ENCODE measurements at regions not wholly inside any gene's neighbourhood (a gene's known extent, or its start where the extent isn't known, plus 50 kb on each side); places are given as distances from the start of the nearest gene placed in this dataset.

DNA sequence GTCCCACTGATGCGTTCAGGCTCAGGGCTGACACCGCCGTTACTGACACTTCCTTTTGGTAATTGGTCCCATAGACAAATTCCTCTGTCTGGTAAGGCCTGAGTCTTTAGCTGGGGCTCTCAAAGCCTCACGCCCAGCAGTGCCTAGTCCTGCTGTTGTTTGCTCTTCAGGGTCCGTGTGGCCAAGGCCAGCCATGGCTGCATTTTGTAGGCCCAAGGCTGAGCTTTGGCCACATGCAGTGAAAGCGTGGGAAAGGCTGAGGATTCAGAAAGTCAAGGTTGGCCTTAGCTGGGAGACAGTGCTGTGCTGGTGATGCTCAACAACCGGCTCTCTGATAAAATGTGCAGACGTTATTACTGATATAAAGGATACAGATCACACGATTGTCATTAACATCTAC is 63.5 kb upstream of the C1orf174 start:
- intact Hi-C loops (cut with DNase I), result no loop called here
- DNase-seq (ENCODE audit: extremely low spot score), result no peak
- Histone ChIP-seq H3K27ac (replicated peaks in 1 of 4) (no peak overlapping the region), H3K27me3 (peaks cover 0 to 23% (median 0%) of the 10 kb centered on the region in 4 donors), H3K36me3 (no peaks in the 10 kb centered on the region), H3K9me3 (peaks cover 0 to 6% (median under 1%) of the 10 kb centered on the region in 4 donors), H3K4me1 (no peaks in the 10 kb centered on the region), H3K4me3 (no peak overlapping the region)
- TF ChIP-seq POLR2A (IDR thresholded peaks at IDR 0.05; ENCODE audit: low read depth) (no peak), POLR2AphosphoS5 (IDR thresholded peaks at IDR 0.05) (no peak), EP300 (IDR thresholded peaks at IDR 0.05) (no peak)
- TF ChIP-seq, protein P1, sequence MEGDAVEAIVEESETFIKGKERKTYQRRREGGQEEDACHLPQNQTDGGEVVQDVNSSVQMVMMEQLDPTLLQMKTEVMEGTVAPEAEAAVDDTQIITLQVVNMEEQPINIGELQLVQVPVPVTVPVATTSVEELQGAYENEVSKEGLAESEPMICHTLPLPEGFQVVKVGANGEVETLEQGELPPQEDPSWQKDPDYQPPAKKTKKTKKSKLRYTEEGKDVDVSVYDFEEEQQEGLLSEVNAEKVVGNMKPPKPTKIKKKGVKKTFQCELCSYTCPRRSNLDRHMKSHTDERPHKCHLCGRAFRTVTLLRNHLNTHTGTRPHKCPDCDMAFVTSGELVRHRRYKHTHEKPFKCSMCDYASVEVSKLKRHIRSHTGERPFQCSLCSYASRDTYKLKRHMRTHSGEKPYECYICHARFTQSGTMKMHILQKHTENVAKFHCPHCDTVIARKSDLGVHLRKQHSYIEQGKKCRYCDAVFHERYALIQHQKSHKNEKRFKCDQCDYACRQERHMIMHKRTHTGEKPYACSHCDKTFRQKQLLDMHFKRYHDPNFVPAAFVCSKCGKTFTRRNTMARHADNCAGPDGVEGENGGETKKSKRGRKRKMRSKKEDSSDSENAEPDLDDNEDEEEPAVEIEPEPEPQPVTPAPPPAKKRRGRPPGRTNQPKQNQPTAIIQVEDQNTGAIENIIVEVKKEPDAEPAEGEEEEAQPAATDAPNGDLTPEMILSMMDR (IDR thresholded peaks at IDR 0.05), result no peak
- 72% methylated on average over 9 of the region's 9 CpGs for WGBS

DNA sequence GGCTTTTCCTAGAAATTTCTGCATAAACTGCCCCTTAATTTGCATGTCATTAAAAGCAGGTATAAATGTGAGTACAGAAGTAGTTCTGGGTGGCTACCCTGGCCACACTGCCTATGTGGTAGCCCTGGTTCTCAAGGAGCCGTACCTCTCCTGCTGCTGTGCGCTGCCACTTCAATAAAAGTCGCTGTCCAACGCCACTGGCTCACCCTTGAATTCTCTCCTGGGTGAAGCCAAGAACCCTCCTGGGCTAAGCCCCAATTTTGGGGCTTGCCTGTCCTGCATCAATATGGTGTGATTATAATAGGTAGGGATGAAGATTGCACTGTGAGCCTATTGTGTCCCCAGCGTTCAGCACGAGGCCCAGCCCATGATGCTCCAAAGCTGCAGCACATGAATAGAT is 65.6 kb upstream of the C1orf174 start:
- TF ChIP-seq POLR2A (IDR thresholded peaks at IDR 0.05; ENCODE audit: low read depth) (no peak), POLR2AphosphoS5 (IDR thresholded peaks at IDR 0.05) (no peak), EP300 (IDR thresholded peaks at IDR 0.05) (no peak)
- TF ChIP-seq, protein P1 (IDR thresholded peaks at IDR 0.05), result no peak
- Histone ChIP-seq H3K4me1 (no peaks in the 10 kb centered on the region), H3K9me3 (peaks cover 0 to 19% (median 8%) of the 10 kb centered on the region in 4 donors)

DNA sequence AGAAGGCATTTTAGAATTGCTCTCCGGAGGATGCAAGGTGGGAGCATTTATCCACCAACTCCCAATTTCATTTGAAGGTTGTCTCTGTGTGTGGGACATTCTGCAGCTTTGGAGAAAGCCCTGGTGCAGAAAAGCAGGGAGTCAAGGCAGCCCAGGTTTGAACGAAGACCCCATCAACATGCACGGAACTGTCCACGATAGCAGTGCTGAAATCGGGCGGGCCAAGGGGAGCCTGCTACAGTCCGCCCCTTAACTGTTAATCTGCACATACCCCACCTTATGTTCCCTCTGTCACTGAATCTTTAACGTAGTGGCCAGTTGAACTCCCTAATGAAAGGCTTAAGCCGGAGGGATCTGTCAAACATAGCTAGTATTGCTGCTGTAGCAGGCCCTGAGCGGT is 68.8 kb upstream of the C1orf174 start:
- Histone ChIP-seq H3K27me3 (peaks cover 0 to 58% (median 0%) of the 10 kb centered on the region in 4 donors), H3K4me1 (no peaks in the 10 kb centered on the region), H3K9me3 (peaks cover 0 to 19% (median 8%) of the 10 kb centered on the region in 4 donors), H3K36me3 (no peaks in the 10 kb centered on the region), H3K27ac (replicated peaks in 1 of 4) (no peak overlapping the region), H3K4me3 (no peak overlapping the region)
- no peak for DNase-seq (ENCODE audit: extremely low spot score)
- TF ChIP-seq EP300 (IDR thresholded peaks at IDR 0.05) (no peak), POLR2A (IDR thresholded peaks at IDR 0.05; ENCODE audit: low read depth) (no peak), POLR2AphosphoS5 (IDR thresholded peaks at IDR 0.05) (no peak)
- TF ChIP-seq, protein P1 (IDR thresholded peaks at IDR 0.05), result no peak
- 51% methylated on average over 9 of the region's 10 CpGs for WGBS
- intact Hi-C loops (cut with DNase I), result no loop called here

More for the DNA sequence above, 65.6 kb upstream of the C1orf174 start:
- Histone ChIP-seq H3K27me3 (peaks cover 0 to 42% (median 0%) of the 10 kb centered on the region in 4 donors), H3K27ac (replicated peaks in 1 of 4) (no peak overlapping the region), H3K4me3 (no peak overlapping the region), H3K36me3 (no peaks in the 10 kb centered on the region)
- no peak for DNase-seq (ENCODE audit: extremely low spot score)
- intact Hi-C loops (cut with DNase I), result no loop called here
- WGBS, result 100% methylated on average over 5 of the region's 6 CpGs

DNA sequence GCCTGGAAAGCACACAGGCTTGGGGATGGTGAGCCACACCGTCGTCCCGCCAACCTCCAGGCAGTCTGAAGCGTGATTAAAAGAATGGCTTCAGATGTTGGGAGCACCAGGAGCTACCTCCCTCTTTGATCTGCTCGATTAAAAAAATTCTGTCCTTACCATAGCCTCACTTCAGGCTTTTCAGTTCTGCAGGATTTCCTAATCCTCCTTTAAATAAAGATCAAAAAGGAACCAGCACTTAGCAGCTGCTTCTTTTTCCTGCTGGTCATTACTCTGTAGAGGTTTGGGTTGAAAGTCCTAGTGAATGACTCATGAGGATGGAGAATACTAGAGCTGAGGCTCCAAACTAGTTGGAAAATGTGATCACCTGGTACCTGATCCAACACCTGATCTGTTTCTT is 71.9 kb upstream of the C1orf174 start:
- WGBS, result 70% methylated on average over 5 of the region's 5 CpGs
- DNase-seq (ENCODE audit: extremely low spot score), result no peak
- intact Hi-C loops (cut with DNase I), result no loop called here
- no peaks in the 10 kb centered on the region for H3K4me1 ChIP-seq
- H3K9me3 ChIP-seq, result peaks cover 0 to 19% (median 8%) of the 10 kb centered on the region in 4 donors
- no peak overlapping the region for H3K27ac ChIP-seq (replicated peaks in 1 of 4)
- H3K27me3 ChIP-seq, result peaks cover 0 to 62% (median 0%) of the 10 kb centered on the region in 4 donors
- TF ChIP-seq, protein P1 (IDR thresholded peaks at IDR 0.05), result no peak
- TF ChIP-seq POLR2AphosphoS5 (IDR thresholded peaks at IDR 0.05) (no peak), EP300 (IDR thresholded peaks at IDR 0.05) (no peak), POLR2A (IDR thresholded peaks at IDR 0.05; ENCODE audit: low read depth) (no peak)
- H3K36me3 ChIP-seq, result no peaks in the 10 kb centered on the region
- H3K4me3 ChIP-seq, result no peak overlapping the region
